ENCODE measurements at regions not wholly inside any gene's neighbourhood (a gene's known extent, or its start where the extent isn't known, plus 50 kb on each side); places are given as distances from the start of the nearest gene placed in this dataset.

DNA sequence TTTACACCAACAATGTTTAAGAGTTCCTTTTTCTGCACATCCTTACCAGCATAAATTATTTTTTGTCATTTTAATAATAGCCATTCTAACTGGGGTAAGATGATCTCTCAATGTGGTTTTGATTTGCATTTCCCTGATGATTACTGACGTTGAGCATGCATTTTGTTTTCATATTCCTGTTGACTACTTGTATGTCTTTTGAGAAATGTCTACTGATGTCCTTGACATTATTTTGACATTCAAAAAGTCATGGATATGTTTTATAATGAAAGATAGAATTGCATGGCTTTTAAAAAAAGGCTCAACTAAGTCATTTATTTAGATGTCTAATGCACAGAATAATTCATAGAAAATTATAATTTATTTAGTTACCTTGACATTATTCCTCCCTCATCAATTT is 381.6 kb upstream of the C9orf72 start:
- no peak overlapping the region for H3K27ac ChIP-seq (ENCODE audit: low read depth, low read length)
- H4K20me1 ChIP-seq (ENCODE audit: insufficient read depth): no peaks in the 10 kb centered on the region
- DNase-seq (ENCODE audit: low read depth, low spot score) (no peak), ATAC-seq (no peak)
- intact Hi-C loops (cut with micrococcal nuclease): no loop called here
- H3K9ac ChIP-seq (ENCODE audit: low read length): no peak overlapping the region
- no peak overlapping the region for H3K4me2 ChIP-seq (ENCODE audit: low read length)
- H3K4me3 ChIP-seq (replicated peaks in 1 of 2; ENCODE audit: low read depth in 1 of 2, low read length in 2 of 2): no peak overlapping the region
- BruUV-seq (replicated peaks): no TSS peak
- no peaks in the 10 kb centered on the region for H3K27me3 ChIP-seq (ENCODE audit: insufficient read depth, low read length)
- H3K9me3 ChIP-seq (ENCODE audit: control insufficient read depth in 1 of 2, insufficient read depth in 1 of 2, low read depth in 1 of 2, low read length in 2 of 2): no peaks in the 10 kb centered on the region; a peak in 1 of 4 replicates
- no peaks in the 10 kb centered on the region for H3K9me2 ChIP-seq (ENCODE audit: insufficient read depth)
- H3K36me3 ChIP-seq (ENCODE audit: control insufficient read depth in 1 of 2, insufficient read depth in 2 of 2, low read length in 2 of 2): no peaks in the 10 kb centered on the region
- H2AFZ ChIP-seq (ENCODE audit: low read depth, low read length, poor library complexity, severe bottlenecking): no peak overlapping the region
- ChIA-PET POLR2A (no interaction called here), CTCF (no interaction called here), RAD21 (ENCODE audit: low non-redundant PET in 1 of 2, low total read pairs in 2 of 2, uncharacterized antibody in 2 of 2, unreplicated experiment in 2 of 2) (no interaction called here)
- no peaks in the 10 kb centered on the region for H3K79me2 ChIP-seq (ENCODE audit: insufficient read depth, low read length)
- TF ChIP-seq YY1 (IDR thresholded peaks at IDR 0.05; ENCODE audit: extremely low read depth, insufficient replicate concordance, low read depth, low read length) (no peak), ZNF274 (IDR thresholded peaks at IDR 0.05; ENCODE audit: low read depth, low read length) (no peak), POLR2A (IDR thresholded peaks at IDR 0.05; ENCODE audit: borderline replicate concordance, extremely low read depth, insufficient read depth, insufficient read length) (no peak), EGR1 (IDR thresholded peaks at IDR 0.05; ENCODE audit: low read depth) (no peak), ELF1 (IDR thresholded peaks at IDR 0.05; ENCODE audit: borderline replicate concordance, low read depth) (no peak), JUND (IDR thresholded peaks at IDR 0.05) (no peak)
- TF ChIP-seq, protein P1, sequence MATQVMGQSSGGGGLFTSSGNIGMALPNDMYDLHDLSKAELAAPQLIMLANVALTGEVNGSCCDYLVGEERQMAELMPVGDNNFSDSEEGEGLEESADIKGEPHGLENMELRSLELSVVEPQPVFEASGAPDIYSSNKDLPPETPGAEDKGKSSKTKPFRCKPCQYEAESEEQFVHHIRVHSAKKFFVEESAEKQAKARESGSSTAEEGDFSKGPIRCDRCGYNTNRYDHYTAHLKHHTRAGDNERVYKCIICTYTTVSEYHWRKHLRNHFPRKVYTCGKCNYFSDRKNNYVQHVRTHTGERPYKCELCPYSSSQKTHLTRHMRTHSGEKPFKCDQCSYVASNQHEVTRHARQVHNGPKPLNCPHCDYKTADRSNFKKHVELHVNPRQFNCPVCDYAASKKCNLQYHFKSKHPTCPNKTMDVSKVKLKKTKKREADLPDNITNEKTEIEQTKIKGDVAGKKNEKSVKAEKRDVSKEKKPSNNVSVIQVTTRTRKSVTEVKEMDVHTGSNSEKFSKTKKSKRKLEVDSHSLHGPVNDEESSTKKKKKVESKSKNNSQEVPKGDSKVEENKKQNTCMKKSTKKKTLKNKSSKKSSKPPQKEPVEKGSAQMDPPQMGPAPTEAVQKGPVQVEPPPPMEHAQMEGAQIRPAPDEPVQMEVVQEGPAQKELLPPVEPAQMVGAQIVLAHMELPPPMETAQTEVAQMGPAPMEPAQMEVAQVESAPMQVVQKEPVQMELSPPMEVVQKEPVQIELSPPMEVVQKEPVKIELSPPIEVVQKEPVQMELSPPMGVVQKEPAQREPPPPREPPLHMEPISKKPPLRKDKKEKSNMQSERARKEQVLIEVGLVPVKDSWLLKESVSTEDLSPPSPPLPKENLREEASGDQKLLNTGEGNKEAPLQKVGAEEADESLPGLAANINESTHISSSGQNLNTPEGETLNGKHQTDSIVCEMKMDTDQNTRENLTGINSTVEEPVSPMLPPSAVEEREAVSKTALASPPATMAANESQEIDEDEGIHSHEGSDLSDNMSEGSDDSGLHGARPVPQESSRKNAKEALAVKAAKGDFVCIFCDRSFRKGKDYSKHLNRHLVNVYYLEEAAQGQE (IDR thresholded peaks at IDR 0.05; ENCODE audit: low read depth): no peak
- H3K4me1 ChIP-seq (ENCODE audit: control insufficient read depth in 1 of 2, insufficient read depth in 2 of 2, low read length in 2 of 2): no peaks in the 10 kb centered on the region

DNA sequence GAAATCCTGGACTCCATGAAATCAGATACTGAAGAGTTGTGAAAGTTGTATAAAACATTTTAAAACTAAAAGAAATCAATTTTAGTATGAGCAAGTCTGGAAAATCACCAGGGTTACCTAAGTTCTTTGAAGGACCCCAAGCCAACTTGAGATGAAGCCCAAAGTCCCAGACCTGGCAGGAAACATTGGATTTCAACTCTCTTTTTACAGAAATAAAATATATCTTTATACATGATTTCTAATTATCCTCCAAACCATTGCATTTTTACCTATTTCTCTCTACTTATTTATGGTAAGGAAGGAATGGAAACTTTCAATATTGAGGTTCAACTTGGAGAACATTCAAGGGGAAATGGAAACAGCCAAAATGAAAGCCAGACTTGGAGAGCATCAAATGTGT is 390.6 kb upstream of the C9orf72 start:
- DNase-seq (ENCODE audit: low read depth, low spot score) (no peak), ATAC-seq (no peak)
- no TSS peak for BruUV-seq (replicated peaks)
- POLR2A ChIA-PET: no interaction called here
- H3K79me2 ChIP-seq (ENCODE audit: insufficient read depth, low read length): no peaks in the 10 kb centered on the region
- no peaks in the 10 kb centered on the region for H3K36me3 ChIP-seq (ENCODE audit: control insufficient read depth in 1 of 2, insufficient read depth in 2 of 2, low read length in 2 of 2)
- CTCF ChIA-PET: no interaction called here
- H4K20me1 ChIP-seq (ENCODE audit: insufficient read depth): no peaks in the 10 kb centered on the region
- no peak for TF ChIP-seq CEBPB (IDR thresholded peaks at IDR 0.05; ENCODE audit: low read depth)
- TF ChIP-seq POLR2AphosphoS5 (IDR thresholded peaks at IDR 0.05; ENCODE audit: low read depth, low read length): no peak
- TF ChIP-seq EGR1 (IDR thresholded peaks at IDR 0.05; ENCODE audit: low read depth): no peak
- TF ChIP-seq SRF (IDR thresholded peaks at IDR 0.05; ENCODE audit: low read depth): no peak
- TF ChIP-seq JUND (IDR thresholded peaks at IDR 0.05): no peak
- TF ChIP-seq, protein P1 (IDR thresholded peaks at IDR 0.05; ENCODE audit: low read depth): no peak
- no peak for TF ChIP-seq ZNF274 (IDR thresholded peaks at IDR 0.05; ENCODE audit: low read depth, low read length)
- no peak for TF ChIP-seq ZFX (IDR thresholded peaks at IDR 0.05)
- H3K4me1 ChIP-seq (ENCODE audit: control insufficient read depth in 1 of 2, insufficient read depth in 2 of 2, low read length in 2 of 2): no peaks in the 10 kb centered on the region
- no peak overlapping the region for H2AFZ ChIP-seq (ENCODE audit: low read depth, low read length, poor library complexity, severe bottlenecking)
- no peak overlapping the region for H3K9ac ChIP-seq (ENCODE audit: low read length)
- intact Hi-C loops (cut with micrococcal nuclease): no loop called here
- H3K9me2 ChIP-seq (ENCODE audit: insufficient read depth): no peaks in the 10 kb centered on the region
- H3K27ac ChIP-seq (ENCODE audit: low read depth, low read length): no peak overlapping the region
- H3K4me2 ChIP-seq (ENCODE audit: low read length): no peak overlapping the region
- RAD21 ChIA-PET (ENCODE audit: low non-redundant PET in 1 of 2, low total read pairs in 2 of 2, uncharacterized antibody in 2 of 2, unreplicated experiment in 2 of 2): no interaction called here
- H3K4me3 ChIP-seq (replicated peaks in 1 of 2; ENCODE audit: low read depth in 1 of 2, low read length in 2 of 2): no peak overlapping the region
- H3K27me3 ChIP-seq (ENCODE audit: insufficient read depth, low read length): no peaks in the 10 kb centered on the region
- H3K9me3 ChIP-seq (ENCODE audit: control insufficient read depth in 1 of 2, insufficient read depth in 1 of 2, low read depth in 1 of 2, low read length in 2 of 2): peaks cover 0 to 3% of the 10 kb centered on the region in 2 experiments; a peak in 1 of 4 replicates
